Esophagus muscularis mucosa (tissue), 4 donors: ENCODE measurements at regions not wholly inside any gene's neighbourhood (a gene's known extent, or its start where the extent isn't known, plus 50 kb on each side); places are given as distances from the start of the nearest gene placed in this dataset.

Experiments used
- EP300 ChIP-seq: sonication (generic); formaldehyde crosslinking; IDR thresholded peaks from one replicate; pipeline ENCODE4 v1.6.1; 2017; ENCODE audit warnings: antibody characterized with exemption
- POLR2AphosphoS5 ChIP-seq, 2 donors: sonication (generic); formaldehyde crosslinking; IDR thresholded peaks; one replicate each; pipeline ENCODE4 v1.6.1; 2017; ENCODE audit warnings: antibody characterized with exemption in 2 of 2
- TF ChIP-seq, protein P1 (sequence below), 3 experiments: fragments of 200-600 bp in 2 of 3; fragments of 450-650 bp in 1 of 3; sonication (generic) in 2 of 3; IDR thresholded peaks; one replicate each; pipeline ENCODE4 v1.5.1; 2017 to 2019; ENCODE audit warnings: antibody characterized with exemption in 3 of 3, mild to moderate bottlenecking in 2 of 3, moderate library complexity in 1 of 3

DNA sequence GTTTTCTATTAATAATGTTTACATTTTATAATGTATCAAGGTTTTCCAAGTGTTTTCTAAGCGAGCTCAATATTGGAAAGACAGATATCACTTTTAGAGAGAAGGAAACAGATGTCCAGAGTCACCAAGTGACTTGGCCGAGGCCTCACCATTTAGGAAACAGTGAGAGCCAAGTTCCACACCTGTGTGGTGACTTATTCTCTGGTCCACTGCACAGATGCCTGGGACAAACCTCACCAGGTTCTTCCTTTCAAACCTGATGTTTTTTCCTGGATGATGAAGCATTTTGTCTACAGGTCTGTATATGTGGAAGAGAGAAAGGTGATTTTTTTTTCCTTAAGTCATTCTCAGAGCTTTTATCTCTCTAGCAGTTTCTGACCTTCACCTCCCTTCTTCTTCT lies 280.7 kb downstream of the LPIN1 start:
- TF ChIP-seq POLR2AphosphoS5 (IDR thresholded peaks at IDR 0.05) (no peak), EP300 (no peak)
- TF ChIP-seq, protein P1, sequence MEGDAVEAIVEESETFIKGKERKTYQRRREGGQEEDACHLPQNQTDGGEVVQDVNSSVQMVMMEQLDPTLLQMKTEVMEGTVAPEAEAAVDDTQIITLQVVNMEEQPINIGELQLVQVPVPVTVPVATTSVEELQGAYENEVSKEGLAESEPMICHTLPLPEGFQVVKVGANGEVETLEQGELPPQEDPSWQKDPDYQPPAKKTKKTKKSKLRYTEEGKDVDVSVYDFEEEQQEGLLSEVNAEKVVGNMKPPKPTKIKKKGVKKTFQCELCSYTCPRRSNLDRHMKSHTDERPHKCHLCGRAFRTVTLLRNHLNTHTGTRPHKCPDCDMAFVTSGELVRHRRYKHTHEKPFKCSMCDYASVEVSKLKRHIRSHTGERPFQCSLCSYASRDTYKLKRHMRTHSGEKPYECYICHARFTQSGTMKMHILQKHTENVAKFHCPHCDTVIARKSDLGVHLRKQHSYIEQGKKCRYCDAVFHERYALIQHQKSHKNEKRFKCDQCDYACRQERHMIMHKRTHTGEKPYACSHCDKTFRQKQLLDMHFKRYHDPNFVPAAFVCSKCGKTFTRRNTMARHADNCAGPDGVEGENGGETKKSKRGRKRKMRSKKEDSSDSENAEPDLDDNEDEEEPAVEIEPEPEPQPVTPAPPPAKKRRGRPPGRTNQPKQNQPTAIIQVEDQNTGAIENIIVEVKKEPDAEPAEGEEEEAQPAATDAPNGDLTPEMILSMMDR (IDR thresholded peaks at IDR 0.05), result no peak
